MM.1S (cell line): ENCODE measurements at regions not wholly inside any gene's neighbourhood (a gene's known extent, or its start where the extent isn't known, plus 50 kb on each side); places are given as distances from the start of the nearest gene placed in this dataset.

Experiments
- EZH2phosphoT487 ChIP-seq: fragments of 300-600 bp; sonication (generic); IDR thresholded peaks from 2 replicates; pipeline ENCODE4 v1.6.1; 2018; ENCODE audit warnings: antibody characterized with exemption, low read length
- TF ChIP-seq, protein P1 (sequence below): fragments of 300-600 bp; sonication (generic); IDR thresholded peaks from 2 replicates; pipeline ENCODE4 v1.5.1; 2016; ENCODE audit warnings: antibody characterized with exemption, low read length, mixed read lengths

DNA sequence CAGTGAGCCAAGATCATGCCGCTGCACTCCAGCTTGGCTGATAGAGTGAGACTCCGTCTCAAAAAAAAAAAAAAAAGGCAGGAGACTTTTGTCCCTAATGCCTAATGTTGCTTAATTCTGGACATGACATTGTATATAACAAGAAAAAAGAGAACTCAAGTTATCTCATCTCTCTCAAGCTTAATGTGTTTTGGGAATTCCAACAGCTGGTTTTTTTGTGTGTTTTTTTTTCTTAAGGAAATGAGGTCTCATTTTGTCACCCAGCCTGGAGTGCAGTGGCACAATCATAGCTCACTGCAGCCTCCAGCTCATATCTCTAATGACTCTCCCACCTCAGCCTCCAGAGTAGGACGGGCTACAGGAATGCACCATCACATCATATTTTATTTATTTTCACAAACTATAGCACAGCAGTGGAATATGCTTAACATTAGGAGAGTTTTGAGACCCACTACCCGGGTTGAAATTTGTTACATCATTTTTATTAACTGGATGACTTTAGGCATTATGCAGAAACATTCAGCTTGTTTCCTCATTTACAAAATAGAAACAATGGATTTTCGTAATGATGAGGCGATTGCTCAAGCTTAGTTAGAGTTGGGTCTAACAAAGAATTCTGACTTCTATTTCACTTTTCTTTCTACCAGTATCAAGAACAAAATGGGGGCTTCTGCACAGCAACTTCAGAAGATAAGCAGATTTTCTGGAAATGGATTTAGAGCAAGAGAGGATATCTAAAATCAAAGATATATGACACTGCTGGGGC is 104.1 kb upstream of the BTN3A2 start:
- TF ChIP-seq, protein P1, sequence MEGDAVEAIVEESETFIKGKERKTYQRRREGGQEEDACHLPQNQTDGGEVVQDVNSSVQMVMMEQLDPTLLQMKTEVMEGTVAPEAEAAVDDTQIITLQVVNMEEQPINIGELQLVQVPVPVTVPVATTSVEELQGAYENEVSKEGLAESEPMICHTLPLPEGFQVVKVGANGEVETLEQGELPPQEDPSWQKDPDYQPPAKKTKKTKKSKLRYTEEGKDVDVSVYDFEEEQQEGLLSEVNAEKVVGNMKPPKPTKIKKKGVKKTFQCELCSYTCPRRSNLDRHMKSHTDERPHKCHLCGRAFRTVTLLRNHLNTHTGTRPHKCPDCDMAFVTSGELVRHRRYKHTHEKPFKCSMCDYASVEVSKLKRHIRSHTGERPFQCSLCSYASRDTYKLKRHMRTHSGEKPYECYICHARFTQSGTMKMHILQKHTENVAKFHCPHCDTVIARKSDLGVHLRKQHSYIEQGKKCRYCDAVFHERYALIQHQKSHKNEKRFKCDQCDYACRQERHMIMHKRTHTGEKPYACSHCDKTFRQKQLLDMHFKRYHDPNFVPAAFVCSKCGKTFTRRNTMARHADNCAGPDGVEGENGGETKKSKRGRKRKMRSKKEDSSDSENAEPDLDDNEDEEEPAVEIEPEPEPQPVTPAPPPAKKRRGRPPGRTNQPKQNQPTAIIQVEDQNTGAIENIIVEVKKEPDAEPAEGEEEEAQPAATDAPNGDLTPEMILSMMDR, result no peak
- TF ChIP-seq EZH2phosphoT487, result no peak
